Spleen (tissue), 7 donors: ENCODE measurements at regions not wholly inside any gene's neighbourhood (a gene's known extent, or its start where the extent isn't known, plus 50 kb on each side); places are given as distances from the start of the nearest gene placed in this dataset.

Experiments
- POLR2A ChIP-seq, 3 donors: fragments of 450-650 bp; IDR thresholded peaks; one replicate each; pipeline ENCODE4 v1.5.1; 2017; ENCODE audit warnings: antibody characterized with exemption in 3 of 3, mild to moderate bottlenecking in 1 of 3
- TF ChIP-seq, protein P1 (sequence below), 11 experiments: fragments of 200-600 bp in 7 of 11; fragments of 450-650 bp in 4 of 11; sonication (generic) in 4 of 11; IDR thresholded peaks in 8 of 11; conservative IDR thresholded peaks in 3 of 11; 1 replicate in 7 of 11; 2 replicates in 4 of 11; pipeline versions ENCODE4 v1.4.0 to v1.8.0; 2016 to 2021; ENCODE audit warnings: antibody characterized with exemption in 11 of 11, inconsistent platforms in 4 of 11, mild to moderate bottlenecking in 1 of 11
- donor health status: DM: no; HTN: no; CAD: no; lungs with moderate emphysema.
- donor health status: DM: no; HTN: no; CAD: no.
- donor health status: DM: no; HTN: no; CAD: no.

DNA sequence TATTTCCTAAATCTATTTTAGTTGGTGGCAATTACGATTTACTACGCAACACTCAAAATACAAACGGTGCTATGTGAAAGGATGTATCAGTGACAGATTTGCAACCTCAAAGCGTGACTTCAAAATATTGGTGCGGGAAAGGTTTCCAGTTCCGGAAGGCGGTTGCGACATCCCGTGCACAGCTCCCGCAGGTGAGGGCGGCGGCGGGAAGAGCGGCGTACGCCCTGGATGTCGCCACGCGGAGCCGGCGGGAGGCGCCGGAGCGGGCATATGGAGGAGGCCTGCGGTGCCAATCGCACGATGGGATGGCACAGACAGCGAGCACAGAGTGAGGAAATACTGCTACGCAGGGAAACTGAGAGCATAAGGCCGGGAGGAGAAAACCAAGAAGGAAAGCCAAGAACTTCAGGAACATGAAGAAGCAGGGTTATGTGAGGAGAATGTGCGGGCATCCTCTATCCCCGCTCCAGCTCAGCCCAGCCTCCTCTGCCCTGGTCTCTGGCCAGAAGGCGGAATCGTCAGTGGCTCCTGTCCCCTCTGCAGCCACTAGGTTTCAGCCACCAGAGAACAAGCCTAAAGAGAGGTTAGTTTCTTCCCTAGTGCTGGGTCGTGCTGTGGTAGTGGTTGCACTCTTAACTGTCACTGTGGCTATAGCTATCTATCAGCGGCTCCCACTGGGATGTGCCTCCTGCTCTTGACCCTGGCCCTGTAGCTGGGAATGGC, 378.1 kb upstream of the TLE4 start:
- TF ChIP-seq, protein P1, sequence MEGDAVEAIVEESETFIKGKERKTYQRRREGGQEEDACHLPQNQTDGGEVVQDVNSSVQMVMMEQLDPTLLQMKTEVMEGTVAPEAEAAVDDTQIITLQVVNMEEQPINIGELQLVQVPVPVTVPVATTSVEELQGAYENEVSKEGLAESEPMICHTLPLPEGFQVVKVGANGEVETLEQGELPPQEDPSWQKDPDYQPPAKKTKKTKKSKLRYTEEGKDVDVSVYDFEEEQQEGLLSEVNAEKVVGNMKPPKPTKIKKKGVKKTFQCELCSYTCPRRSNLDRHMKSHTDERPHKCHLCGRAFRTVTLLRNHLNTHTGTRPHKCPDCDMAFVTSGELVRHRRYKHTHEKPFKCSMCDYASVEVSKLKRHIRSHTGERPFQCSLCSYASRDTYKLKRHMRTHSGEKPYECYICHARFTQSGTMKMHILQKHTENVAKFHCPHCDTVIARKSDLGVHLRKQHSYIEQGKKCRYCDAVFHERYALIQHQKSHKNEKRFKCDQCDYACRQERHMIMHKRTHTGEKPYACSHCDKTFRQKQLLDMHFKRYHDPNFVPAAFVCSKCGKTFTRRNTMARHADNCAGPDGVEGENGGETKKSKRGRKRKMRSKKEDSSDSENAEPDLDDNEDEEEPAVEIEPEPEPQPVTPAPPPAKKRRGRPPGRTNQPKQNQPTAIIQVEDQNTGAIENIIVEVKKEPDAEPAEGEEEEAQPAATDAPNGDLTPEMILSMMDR (IDR thresholded peaks at IDR 0.05 in 8 of 11, conservative IDR thresholded peaks at IDR 0.05 in 3 of 11): no peak
- TF ChIP-seq POLR2A (IDR thresholded peaks at IDR 0.05): no peak
